ENCODE measurements at regions not wholly inside any gene's neighbourhood (a gene's known extent, or its start where the extent isn't known, plus 50 kb on each side); places are given as distances from the start of the nearest gene placed in this dataset.

DNA sequence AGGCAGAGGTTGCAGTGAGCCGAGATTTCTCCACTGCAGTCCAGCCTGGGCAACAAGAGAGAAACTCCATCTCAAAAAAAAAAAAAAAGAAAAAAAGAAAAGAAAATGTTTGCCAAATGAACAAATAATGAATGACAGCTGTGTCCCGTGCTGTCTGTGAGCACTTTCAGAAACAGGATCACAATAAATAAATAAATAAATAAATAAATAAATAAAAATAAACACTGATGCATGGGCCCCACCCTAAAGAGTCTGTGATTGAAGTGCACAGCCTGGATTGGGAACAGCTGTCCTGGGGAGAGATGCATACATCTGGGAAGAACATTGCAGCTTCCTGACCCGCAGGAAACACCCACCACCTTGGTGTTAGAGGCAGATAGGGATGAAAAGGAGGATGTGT lies 123.6 kb downstream of the NPTX2 start:
- H3K27ac ChIP-seq, result no peak overlapping the region
- H3K9me3 ChIP-seq, result no peaks in the 10 kb centered on the region
- no peaks in the 10 kb centered on the region for H3K4me1 ChIP-seq
- intact Hi-C loops (cut with DNase I; ENCODE audit: low total_unique reads), result no loop called here
- TF ChIP-seq, protein P1, sequence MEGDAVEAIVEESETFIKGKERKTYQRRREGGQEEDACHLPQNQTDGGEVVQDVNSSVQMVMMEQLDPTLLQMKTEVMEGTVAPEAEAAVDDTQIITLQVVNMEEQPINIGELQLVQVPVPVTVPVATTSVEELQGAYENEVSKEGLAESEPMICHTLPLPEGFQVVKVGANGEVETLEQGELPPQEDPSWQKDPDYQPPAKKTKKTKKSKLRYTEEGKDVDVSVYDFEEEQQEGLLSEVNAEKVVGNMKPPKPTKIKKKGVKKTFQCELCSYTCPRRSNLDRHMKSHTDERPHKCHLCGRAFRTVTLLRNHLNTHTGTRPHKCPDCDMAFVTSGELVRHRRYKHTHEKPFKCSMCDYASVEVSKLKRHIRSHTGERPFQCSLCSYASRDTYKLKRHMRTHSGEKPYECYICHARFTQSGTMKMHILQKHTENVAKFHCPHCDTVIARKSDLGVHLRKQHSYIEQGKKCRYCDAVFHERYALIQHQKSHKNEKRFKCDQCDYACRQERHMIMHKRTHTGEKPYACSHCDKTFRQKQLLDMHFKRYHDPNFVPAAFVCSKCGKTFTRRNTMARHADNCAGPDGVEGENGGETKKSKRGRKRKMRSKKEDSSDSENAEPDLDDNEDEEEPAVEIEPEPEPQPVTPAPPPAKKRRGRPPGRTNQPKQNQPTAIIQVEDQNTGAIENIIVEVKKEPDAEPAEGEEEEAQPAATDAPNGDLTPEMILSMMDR (IDR thresholded peaks at IDR 0.05), result no peak
- TF ChIP-seq POLR2A (IDR thresholded peaks at IDR 0.05), result no peak
- DNase-seq, result no peak
- no peak overlapping the region for H3K4me3 ChIP-seq
- H3K27me3 ChIP-seq, result no peaks in the 10 kb centered on the region
- H3K36me3 ChIP-seq, result no peaks in the 10 kb centered on the region

DNA sequence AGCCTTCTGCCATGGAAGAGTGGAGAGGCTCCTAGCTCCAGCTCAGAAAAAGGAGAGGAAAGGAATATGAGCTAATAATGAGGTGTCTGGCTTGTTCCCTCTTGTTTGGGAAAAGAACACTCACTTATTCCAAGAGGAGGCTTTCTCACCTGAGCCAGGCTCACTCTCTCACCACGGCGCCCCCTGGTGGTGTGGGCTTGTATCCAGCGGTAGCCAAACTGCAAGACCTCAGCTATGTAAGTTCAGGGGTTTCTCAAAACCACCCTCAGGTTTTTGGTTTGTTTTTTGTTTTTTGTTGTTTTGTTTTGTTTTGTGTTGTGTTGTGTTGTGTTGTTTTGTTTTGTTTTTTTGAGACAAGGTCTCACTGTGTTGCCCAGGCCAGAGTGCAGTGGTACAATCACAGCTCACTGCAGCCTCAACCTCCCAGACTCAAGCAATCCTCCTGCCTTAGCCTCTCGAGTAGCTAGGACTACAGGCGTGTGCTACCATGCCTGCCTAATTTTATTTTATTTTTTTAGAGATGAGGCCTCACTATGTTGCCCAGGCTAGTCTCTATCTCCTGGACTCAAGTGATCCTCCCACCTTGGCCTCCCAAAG lies 124.0 kb downstream of the TMEM130 start:
- no peak for TF ChIP-seq POLR2A (IDR thresholded peaks at IDR 0.05)
- TF ChIP-seq, protein P1 (IDR thresholded peaks at IDR 0.05), result peak in 2 of 4 experiments; percentile 17 to 22
- H3K36me3 ChIP-seq, result no peaks in the 10 kb centered on the region
- H3K4me1 ChIP-seq, result no peaks in the 10 kb centered on the region
- intact Hi-C loops (cut with DNase I; ENCODE audit: low total_unique reads), result no loop called here
- no peak for DNase-seq
- no peaks in the 10 kb centered on the region for H3K9me3 ChIP-seq
- H3K27ac ChIP-seq, result no peak overlapping the region
- no peaks in the 10 kb centered on the region for H3K27me3 ChIP-seq
- H3K4me3 ChIP-seq, result no peak overlapping the region

DNA sequence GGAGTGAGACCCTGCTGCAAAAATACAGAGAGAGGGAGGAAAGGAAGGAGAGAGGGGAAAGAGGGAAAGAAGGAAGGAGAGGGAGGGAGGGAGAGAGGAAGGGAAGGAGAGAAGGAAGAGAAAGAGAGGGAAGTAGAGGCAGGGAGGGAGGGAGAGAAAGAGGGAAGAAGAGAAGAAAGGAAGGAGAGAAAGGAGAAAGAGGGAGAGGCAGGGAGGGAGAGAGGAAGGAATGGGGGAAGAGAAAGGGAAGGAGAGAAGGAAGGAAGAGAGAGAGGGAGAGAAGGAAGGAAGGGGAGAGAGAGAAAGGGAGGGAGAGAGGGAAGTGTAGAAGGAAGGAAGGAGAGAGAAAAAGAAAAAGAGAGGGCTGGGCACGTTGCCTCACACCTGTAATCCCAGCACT lies 121.7 kb downstream of the TMEM130 start:
- intact Hi-C loops (cut with DNase I; ENCODE audit: low total_unique reads), result no loop called here
- TF ChIP-seq POLR2A (IDR thresholded peaks at IDR 0.05), result no peak
- TF ChIP-seq, protein P1 (IDR thresholded peaks at IDR 0.05), result no peak
- H3K9me3 ChIP-seq, result no peaks in the 10 kb centered on the region
- H3K36me3 ChIP-seq, result no peaks in the 10 kb centered on the region
- no peak for DNase-seq
- no peaks in the 10 kb centered on the region for H3K4me1 ChIP-seq
- no peak overlapping the region for H3K4me3 ChIP-seq
- no peaks in the 10 kb centered on the region for H3K27me3 ChIP-seq
- no peak overlapping the region for H3K27ac ChIP-seq

DNA sequence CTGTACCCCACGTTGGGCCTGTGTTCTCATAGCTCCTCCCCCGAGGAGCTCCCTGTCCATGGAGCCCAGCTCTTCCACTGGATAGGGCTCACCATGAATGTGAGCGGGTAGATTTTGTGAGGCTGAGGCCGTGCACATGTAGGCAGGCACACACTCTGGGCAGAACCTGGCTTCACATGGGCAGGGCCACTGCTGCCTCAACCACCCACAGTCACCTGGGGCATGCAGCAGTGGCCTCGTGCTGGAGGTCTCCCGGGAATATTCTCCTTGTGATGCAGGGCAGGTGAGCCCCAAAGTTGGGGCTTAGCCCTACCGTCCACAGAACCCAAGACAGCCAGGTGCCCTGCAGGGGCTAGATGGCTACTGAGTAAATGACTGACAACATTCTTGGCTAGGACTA lies 116.6 kb downstream of the TMEM130 start:
- Histone ChIP-seq H3K27ac (no peak overlapping the region), H3K4me3 (no peak overlapping the region), H3K36me3 (no peaks in the 10 kb centered on the region), H3K9me3 (no peaks in the 10 kb centered on the region), H3K4me1 (no peaks in the 10 kb centered on the region), H3K27me3 (no peaks in the 10 kb centered on the region)
- TF ChIP-seq POLR2A (IDR thresholded peaks at IDR 0.05), result no peak
- TF ChIP-seq, protein P1 (IDR thresholded peaks at IDR 0.05), result no peak
- DNase-seq, result no peak
- intact Hi-C loops (cut with DNase I; ENCODE audit: low total_unique reads), result no loop called here

DNA sequence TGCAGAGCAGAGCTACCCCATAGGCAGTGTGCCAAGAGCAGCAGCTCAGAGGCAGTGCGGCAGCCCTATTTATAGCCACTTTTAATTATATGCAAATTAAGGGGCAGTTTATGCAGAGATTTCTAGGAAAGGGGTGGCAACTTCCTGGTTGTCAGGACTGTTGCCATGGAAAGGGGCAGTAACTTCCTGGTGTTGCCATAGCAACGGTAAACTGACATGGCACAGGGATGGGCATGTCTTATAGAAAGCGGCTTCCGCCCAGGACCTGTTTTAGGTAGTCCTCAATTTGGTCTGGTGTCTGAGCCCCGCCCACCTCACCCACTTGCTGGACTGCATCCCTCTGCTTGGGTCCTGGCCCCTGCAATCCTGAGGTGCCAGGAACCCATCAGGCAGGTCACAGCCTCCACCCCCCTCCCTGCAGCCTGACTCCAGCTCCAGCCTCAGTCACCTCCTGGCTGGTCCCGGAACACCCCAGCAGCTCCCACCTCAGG lies 115.8 kb downstream of the TMEM130 start:
- intact Hi-C loops (cut with DNase I; ENCODE audit: low total_unique reads), result no loop called here
- no peak for DNase-seq
- no peak overlapping the region for H3K27ac ChIP-seq
- H3K36me3 ChIP-seq, result no peaks in the 10 kb centered on the region
- no peaks in the 10 kb centered on the region for H3K4me1 ChIP-seq
- no peak for TF ChIP-seq POLR2A (IDR thresholded peaks at IDR 0.05)
- TF ChIP-seq, protein P1 (IDR thresholded peaks at IDR 0.05), result no peak
- H3K27me3 ChIP-seq, result no peaks in the 10 kb centered on the region
- no peak overlapping the region for H3K4me3 ChIP-seq
- no peaks in the 10 kb centered on the region for H3K9me3 ChIP-seq

Data from uterus (tissue), 3 donors.